SK-N-SH (cell line): ENCODE measurements at regions not wholly inside any gene's neighbourhood (a gene's known extent, or its start where the extent isn't known, plus 50 kb on each side); places are given as distances from the start of the nearest gene placed in this dataset.

Experiments
- CTCF ChIA-PET: fragments of 300-600, 350-600 bp; formaldehyde crosslinking; extraction: SDS; loops from one replicate; lab custom pipeline; 2021; lab: Yijun Ruan, JAX
- POLR2A ChIA-PET: fragments of 350-600 bp; sonication (Branson Sonifier 250); formaldehyde crosslinking; extraction: SDS; loops from one replicate; lab custom pipeline; 2020; ENCODE audit warnings: antibody characterized with exemption, inconsistent platforms; lab: Yijun Ruan, JAX
- DNase-seq: peaks from one replicate; pipeline ENCODE4 v3.0.0; 2012
- H2AFZ ChIP-seq: fragments of 200-600 bp; sonication (generic); 2 replicates; pipeline ENCODE4 v1.8.1; 2016; ENCODE audit warnings: antibody characterized with exemption, mild to moderate bottlenecking, low read depth
- H3F3A ChIP-seq: fragments of 200-600 bp; sonication (generic); replicated peaks from 2 replicates; pipeline ENCODE3; 2016; ENCODE audit warnings: antibody characterized with exemption, mild to moderate bottlenecking; ENCODE audit not compliant: insufficient read depth
- H3K27ac ChIP-seq, 2 experiments: fragments of 200-500 bp in 1 of 2; fragments of 200-600 bp in 1 of 2; sonication (Bioruptor generic) in 1 of 2; sonication (generic), shearing (Covaris generic) in 1 of 2; 2 replicates each; pipeline versions ENCODE4 v1.5.1 to v1.6.1; 2014 to 2016; ENCODE audit warnings: low read depth in 2 of 2, inconsistent platforms in 1 of 2, low read length in 1 of 2, mild to moderate bottlenecking in 1 of 2, mixed read lengths in 1 of 2
- H3K27me3 ChIP-seq: fragments of 200-600 bp; sonication (generic), shearing (Covaris generic); 2 replicates; pipeline ENCODE4 v1.6.1; 2016; ENCODE audit warnings: mixed run types; ENCODE audit not compliant: insufficient read depth
- H3K36me3 ChIP-seq, 2 experiments: fragments of 200-500 bp in 1 of 2; fragments of 200-600 bp in 1 of 2; sonication (Bioruptor generic) in 1 of 2; sonication (generic) in 1 of 2; replicated peaks in 1 of 2; 2 replicates each; pipeline versions ENCODE3 to v1.5.1; 2014 to 2016; ENCODE audit warnings: low read length in 1 of 2, mild to moderate bottlenecking in 1 of 2; ENCODE audit not compliant: insufficient read depth in 2 of 2, control insufficient read depth in 1 of 2
- H3K4me1 ChIP-seq, 2 experiments: fragments of 200-500 bp in 1 of 2; fragments of 200-600 bp in 1 of 2; sonication (Bioruptor generic) in 1 of 2; sonication (generic), shearing (Covaris generic) in 1 of 2; 2 replicates each; pipeline versions ENCODE4 v1.5.1 to v1.6.1; 2014 to 2016; ENCODE audit warnings: low read depth in 1 of 2, low read length in 1 of 2, mixed run types in 1 of 2; ENCODE audit not compliant: insufficient read depth in 2 of 2, control insufficient read depth in 1 of 2
- H3K4me2 ChIP-seq: fragments of 200-600 bp; sonication (generic), shearing (Covaris generic); 2 replicates; pipeline ENCODE4 v1.6.1; 2017; ENCODE audit warnings: mixed run types
- H3K4me3 ChIP-seq, 2 experiments: fragments of 200-500 bp in 1 of 2; fragments of 200-600 bp in 1 of 2; sonication (Bioruptor generic) in 1 of 2; sonication (generic), shearing (Covaris generic) in 1 of 2; 2 replicates each; pipeline versions ENCODE4 v1.5.1 to v1.8.1; 2014 to 2016; ENCODE audit warnings: low read depth in 2 of 2, inconsistent platforms in 1 of 2, low read length in 1 of 2, mild to moderate bottlenecking in 1 of 2, mixed read lengths in 1 of 2, moderate library complexity in 1 of 2
- H3K79me2 ChIP-seq: fragments of 200-600 bp; sonication (generic); 2 replicates; pipeline ENCODE4 v1.8.1; 2017; ENCODE audit warnings: mild to moderate bottlenecking; ENCODE audit not compliant: insufficient read depth
- H3K9ac ChIP-seq: fragments of 200-600 bp; sonication (generic); 2 replicates; pipeline ENCODE4 v1.6.1; 2017; ENCODE audit warnings: mixed run types
- H3K9me2 ChIP-seq: fragments of 200-600 bp; sonication (generic); 2 replicates; pipeline ENCODE4 v1.6.1; 2017; ENCODE audit warnings: mixed run types
- H3K9me3 ChIP-seq: fragments of 200-600 bp; sonication (generic); 2 replicates; pipeline ENCODE4 v1.6.1; 2017; ENCODE audit warnings: mixed run types, mild to moderate bottlenecking, moderate library complexity
- H4K20me1 ChIP-seq: fragments of 200-600 bp; sonication (generic); 2 replicates; pipeline ENCODE4 v1.6.1; 2017; ENCODE audit warnings: mild to moderate bottlenecking, mixed run types; ENCODE audit not compliant: insufficient read depth
- CHD2 ChIP-seq: fragments of 150-350 bp; IDR thresholded peaks from 2 replicates; pipeline ENCODE4 v1.6.1; 2018; ENCODE audit warnings: low read length; ENCODE audit not compliant: partially characterized antibody
- FOSL2 ChIP-seq: IDR thresholded peaks from 2 replicates; pipeline ENCODE4 v1.4.0; 2012; ENCODE audit warnings: low read depth, mild to moderate bottlenecking, moderate library complexity, borderline replicate concordance
- FOXM1 ChIP-seq: IDR thresholded peaks from 2 replicates; pipeline ENCODE4 v1.4.0; 2012; ENCODE audit warnings: low read depth, mild to moderate bottlenecking
- GABPA ChIP-seq: IDR thresholded peaks from 2 replicates; pipeline ENCODE4 v1.4.0; 2012; ENCODE audit warnings: low read depth, mild to moderate bottlenecking
- MEF2A ChIP-seq: IDR thresholded peaks from 2 replicates; pipeline ENCODE4 v1.4.0; 2012; ENCODE audit warnings: low read depth, borderline replicate concordance
- MXI1 ChIP-seq: IDR thresholded peaks from 2 replicates; pipeline ENCODE4 v1.6.1; 2012; ENCODE audit warnings: mild to moderate bottlenecking, low read depth, low read length, improper control_type of control experiment
- NRF1 ChIP-seq: IDR thresholded peaks from 2 replicates; pipeline ENCODE4 v1.6.1; 2012; ENCODE audit warnings: low read depth, mild to moderate bottlenecking, low read length
- RAD21 ChIP-seq: IDR thresholded peaks from 2 replicates; pipeline ENCODE4 v1.6.1; 2012; ENCODE audit warnings: mild to moderate bottlenecking, low read length
- RCOR1 ChIP-seq: fragments of 150-350 bp; IDR thresholded peaks from 2 replicates; pipeline ENCODE4 v1.6.1; 2017; ENCODE audit warnings: antibody characterized with exemption, low read length
- RXRA ChIP-seq: IDR thresholded peaks from 2 replicates; pipeline ENCODE4 v1.4.0; 2012; ENCODE audit warnings: low read depth, mild to moderate bottlenecking, borderline replicate concordance
- SIN3A ChIP-seq: IDR thresholded peaks from 2 replicates; pipeline ENCODE4 v1.6.1; 2012; ENCODE audit warnings: low read depth, mild to moderate bottlenecking, low read length, moderate library complexity, borderline replicate concordance
- TCF12 ChIP-seq: IDR thresholded peaks from 2 replicates; pipeline ENCODE4 v1.4.0; 2012
- TEAD4 ChIP-seq: IDR thresholded peaks from 2 replicates; pipeline ENCODE4 v1.4.0; 2012; ENCODE audit warnings: mild to moderate bottlenecking, borderline replicate concordance; ENCODE audit not compliant: insufficient read depth
- USF1 ChIP-seq: IDR thresholded peaks from 2 replicates; pipeline ENCODE4 v1.4.0; 2012; ENCODE audit warnings: low read depth, borderline replicate concordance
- YY1 ChIP-seq: IDR thresholded peaks from 2 replicates; pipeline ENCODE4 v1.4.0; 2012; ENCODE audit warnings: low read depth, mild to moderate bottlenecking
- ZBTB33 ChIP-seq: IDR thresholded peaks from 2 replicates; pipeline ENCODE4 v1.4.0; 2012; ENCODE audit warnings: low read depth, borderline replicate concordance
- WGBS: methylation state at CpG from one replicate; pipeline ENCODE4 v1.1.6; 2017; ENCODE audit warnings: low lambda C conversion rate; 5-methylcytosine and 5-hydroxymethylcytosine counted together
- TF ChIP-seq, protein P1 (sequence below): IDR thresholded peaks from 2 replicates; pipeline ENCODE4; 2012
- TF ChIP-seq, protein P2 (sequence below): fragments of 200-600 bp; sonication (generic); IDR thresholded peaks from 2 replicates; pipeline ENCODE4 v1.6.1; 2017; ENCODE audit warnings: antibody characterized with exemption, mild to moderate bottlenecking, moderate library complexity
- TF ChIP-seq, protein P3 (sequence below): IDR thresholded peaks from 2 replicates; pipeline ENCODE4 v1.6.1; 2012; ENCODE audit warnings: mild to moderate bottlenecking, low read depth, low read length, moderate library complexity

- no peak for DNase-seq
- ChIA-PET POLR2A (no interaction called here), CTCF (no interaction called here)
- no peaks in the 10 kb centered on the region for H3K36me3 ChIP-seq
- TF ChIP-seq TCF12: no peak
- TF ChIP-seq TEAD4: no peak
- TF ChIP-seq, protein P1, sequence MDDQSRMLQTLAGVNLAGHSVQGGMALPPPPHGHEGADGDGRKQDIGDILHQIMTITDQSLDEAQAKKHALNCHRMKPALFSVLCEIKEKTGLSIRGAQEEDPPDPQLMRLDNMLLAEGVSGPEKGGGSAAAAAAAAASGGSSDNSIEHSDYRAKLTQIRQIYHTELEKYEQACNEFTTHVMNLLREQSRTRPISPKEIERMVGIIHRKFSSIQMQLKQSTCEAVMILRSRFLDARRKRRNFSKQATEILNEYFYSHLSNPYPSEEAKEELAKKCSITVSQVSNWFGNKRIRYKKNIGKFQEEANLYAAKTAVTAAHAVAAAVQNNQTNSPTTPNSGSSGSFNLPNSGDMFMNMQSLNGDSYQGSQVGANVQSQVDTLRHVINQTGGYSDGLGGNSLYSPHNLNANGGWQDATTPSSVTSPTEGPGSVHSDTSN: no peak
- TF ChIP-seq MXI1: no peak
- no peak for TF ChIP-seq YY1
- TF ChIP-seq SIN3A: no peak
- TF ChIP-seq MEF2A: no peak
- no peak for TF ChIP-seq RCOR1
- no peak for TF ChIP-seq NRF1
- no peak for TF ChIP-seq RXRA
- no peak for TF ChIP-seq RAD21
- TF ChIP-seq USF1: no peak
- TF ChIP-seq, protein P2, sequence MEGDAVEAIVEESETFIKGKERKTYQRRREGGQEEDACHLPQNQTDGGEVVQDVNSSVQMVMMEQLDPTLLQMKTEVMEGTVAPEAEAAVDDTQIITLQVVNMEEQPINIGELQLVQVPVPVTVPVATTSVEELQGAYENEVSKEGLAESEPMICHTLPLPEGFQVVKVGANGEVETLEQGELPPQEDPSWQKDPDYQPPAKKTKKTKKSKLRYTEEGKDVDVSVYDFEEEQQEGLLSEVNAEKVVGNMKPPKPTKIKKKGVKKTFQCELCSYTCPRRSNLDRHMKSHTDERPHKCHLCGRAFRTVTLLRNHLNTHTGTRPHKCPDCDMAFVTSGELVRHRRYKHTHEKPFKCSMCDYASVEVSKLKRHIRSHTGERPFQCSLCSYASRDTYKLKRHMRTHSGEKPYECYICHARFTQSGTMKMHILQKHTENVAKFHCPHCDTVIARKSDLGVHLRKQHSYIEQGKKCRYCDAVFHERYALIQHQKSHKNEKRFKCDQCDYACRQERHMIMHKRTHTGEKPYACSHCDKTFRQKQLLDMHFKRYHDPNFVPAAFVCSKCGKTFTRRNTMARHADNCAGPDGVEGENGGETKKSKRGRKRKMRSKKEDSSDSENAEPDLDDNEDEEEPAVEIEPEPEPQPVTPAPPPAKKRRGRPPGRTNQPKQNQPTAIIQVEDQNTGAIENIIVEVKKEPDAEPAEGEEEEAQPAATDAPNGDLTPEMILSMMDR: no peak
- no peak for TF ChIP-seq CHD2
- TF ChIP-seq GABPA: no peak
- TF ChIP-seq FOXM1: no peak
- TF ChIP-seq FOSL2: no peak
- TF ChIP-seq, protein P3, sequence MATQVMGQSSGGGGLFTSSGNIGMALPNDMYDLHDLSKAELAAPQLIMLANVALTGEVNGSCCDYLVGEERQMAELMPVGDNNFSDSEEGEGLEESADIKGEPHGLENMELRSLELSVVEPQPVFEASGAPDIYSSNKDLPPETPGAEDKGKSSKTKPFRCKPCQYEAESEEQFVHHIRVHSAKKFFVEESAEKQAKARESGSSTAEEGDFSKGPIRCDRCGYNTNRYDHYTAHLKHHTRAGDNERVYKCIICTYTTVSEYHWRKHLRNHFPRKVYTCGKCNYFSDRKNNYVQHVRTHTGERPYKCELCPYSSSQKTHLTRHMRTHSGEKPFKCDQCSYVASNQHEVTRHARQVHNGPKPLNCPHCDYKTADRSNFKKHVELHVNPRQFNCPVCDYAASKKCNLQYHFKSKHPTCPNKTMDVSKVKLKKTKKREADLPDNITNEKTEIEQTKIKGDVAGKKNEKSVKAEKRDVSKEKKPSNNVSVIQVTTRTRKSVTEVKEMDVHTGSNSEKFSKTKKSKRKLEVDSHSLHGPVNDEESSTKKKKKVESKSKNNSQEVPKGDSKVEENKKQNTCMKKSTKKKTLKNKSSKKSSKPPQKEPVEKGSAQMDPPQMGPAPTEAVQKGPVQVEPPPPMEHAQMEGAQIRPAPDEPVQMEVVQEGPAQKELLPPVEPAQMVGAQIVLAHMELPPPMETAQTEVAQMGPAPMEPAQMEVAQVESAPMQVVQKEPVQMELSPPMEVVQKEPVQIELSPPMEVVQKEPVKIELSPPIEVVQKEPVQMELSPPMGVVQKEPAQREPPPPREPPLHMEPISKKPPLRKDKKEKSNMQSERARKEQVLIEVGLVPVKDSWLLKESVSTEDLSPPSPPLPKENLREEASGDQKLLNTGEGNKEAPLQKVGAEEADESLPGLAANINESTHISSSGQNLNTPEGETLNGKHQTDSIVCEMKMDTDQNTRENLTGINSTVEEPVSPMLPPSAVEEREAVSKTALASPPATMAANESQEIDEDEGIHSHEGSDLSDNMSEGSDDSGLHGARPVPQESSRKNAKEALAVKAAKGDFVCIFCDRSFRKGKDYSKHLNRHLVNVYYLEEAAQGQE: no peak
- no peak for TF ChIP-seq ZBTB33
- H3K9me2 ChIP-seq: no peaks in the 10 kb centered on the region
- H3K9me3 ChIP-seq: no peaks in the 10 kb centered on the region
- no peaks in the 10 kb centered on the region for H3K4me1 ChIP-seq
- H3K27me3 ChIP-seq: no peaks in the 10 kb centered on the region
- WGBS: 15% methylated on average over 2 of the region's 2 CpGs
- H3K27ac ChIP-seq: no peak overlapping the region
- H3K9ac ChIP-seq: no peak overlapping the region
- no peak overlapping the region for H3K4me2 ChIP-seq
- no peaks in the 10 kb centered on the region for H3F3A ChIP-seq
- no peaks in the 10 kb centered on the region for H4K20me1 ChIP-seq
- H2AFZ ChIP-seq: no peak overlapping the region
- no peaks in the 10 kb centered on the region for H3K79me2 ChIP-seq
- no peak overlapping the region for H3K4me3 ChIP-seq
These were observed 502.6 kb downstream of the HAPSTR1 start for GRCh38 chr16:9594047-9594446.
